22Rv1 (cell line): ENCODE measurements at regions not wholly inside any gene's neighbourhood (a gene's known extent, or its start where the extent isn't known, plus 50 kb on each side); places are given as distances from the start of the nearest gene placed in this dataset.

Experiments
- H3K27ac ChIP-seq: fragments of 450-650 bp; 2 replicates; pipeline ENCODE4 v1.5.1; 2017
- CTCF ChIP-seq: fragments of 450-650 bp; IDR thresholded peaks from 2 replicates; pipeline ENCODE4 v1.5.1; 2017; ENCODE audit warnings: mild to moderate bottlenecking
- ZFX ChIP-seq: fragments of 450-650 bp; IDR thresholded peaks from 2 replicates; pipeline ENCODE4 v1.6.1; 2017; ENCODE audit warnings: antibody characterized with exemption, borderline replicate concordance

GRCh38 chr11:42823546-42823945 lies 488.2 kb upstream of the API5 start:
- H3K27ac ChIP-seq, result peak overlapping the region; percentile 55
- TF ChIP-seq ZFX (no peak), CTCF (no peak)

- no peak for TF ChIP-seq CTCF
- no peak for TF ChIP-seq ZFX
- H3K27ac ChIP-seq, result peak overlapping the region; percentile 55
These were observed 487.7 kb upstream of the API5 start for GRCh38 chr11:42824067-42824466.

- no peak overlapping the region for H3K27ac ChIP-seq
- no peak for TF ChIP-seq ZFX
- TF ChIP-seq CTCF, result no peak
These were observed 486.2 kb upstream of the API5 start for GRCh38 chr11:42825598-42825997.

- TF ChIP-seq ZFX (no peak), CTCF (no peak)
- no peak overlapping the region for H3K27ac ChIP-seq
These were observed 484.0 kb upstream of the API5 start for GRCh38 chr11:42827845-42828244.

GRCh38 chr11:42837994-42838393 lies 473.8 kb upstream of the API5 start:
- no peak overlapping the region for H3K27ac ChIP-seq
- TF ChIP-seq ZFX (no peak), CTCF (no peak)

- TF ChIP-seq ZFX (no peak), CTCF (no peak)
- no peak overlapping the region for H3K27ac ChIP-seq
These were observed 471.5 kb upstream of the API5 start for GRCh38 chr11:42840176-42840829.

GRCh38 chr11:42840860-42841259 lies 470.9 kb upstream of the API5 start:
- TF ChIP-seq ZFX (no peak), CTCF (no peak)
- H3K27ac ChIP-seq, result no peak overlapping the region
